ENCODE measurements at regions not wholly inside any gene's neighbourhood (a gene's known extent, or its start where the extent isn't known, plus 50 kb on each side); places are given as distances from the start of the nearest gene placed in this dataset.
A peak's percentile ranks its signal among the peaks of the same experiment; 100 is the strongest.

DNA sequence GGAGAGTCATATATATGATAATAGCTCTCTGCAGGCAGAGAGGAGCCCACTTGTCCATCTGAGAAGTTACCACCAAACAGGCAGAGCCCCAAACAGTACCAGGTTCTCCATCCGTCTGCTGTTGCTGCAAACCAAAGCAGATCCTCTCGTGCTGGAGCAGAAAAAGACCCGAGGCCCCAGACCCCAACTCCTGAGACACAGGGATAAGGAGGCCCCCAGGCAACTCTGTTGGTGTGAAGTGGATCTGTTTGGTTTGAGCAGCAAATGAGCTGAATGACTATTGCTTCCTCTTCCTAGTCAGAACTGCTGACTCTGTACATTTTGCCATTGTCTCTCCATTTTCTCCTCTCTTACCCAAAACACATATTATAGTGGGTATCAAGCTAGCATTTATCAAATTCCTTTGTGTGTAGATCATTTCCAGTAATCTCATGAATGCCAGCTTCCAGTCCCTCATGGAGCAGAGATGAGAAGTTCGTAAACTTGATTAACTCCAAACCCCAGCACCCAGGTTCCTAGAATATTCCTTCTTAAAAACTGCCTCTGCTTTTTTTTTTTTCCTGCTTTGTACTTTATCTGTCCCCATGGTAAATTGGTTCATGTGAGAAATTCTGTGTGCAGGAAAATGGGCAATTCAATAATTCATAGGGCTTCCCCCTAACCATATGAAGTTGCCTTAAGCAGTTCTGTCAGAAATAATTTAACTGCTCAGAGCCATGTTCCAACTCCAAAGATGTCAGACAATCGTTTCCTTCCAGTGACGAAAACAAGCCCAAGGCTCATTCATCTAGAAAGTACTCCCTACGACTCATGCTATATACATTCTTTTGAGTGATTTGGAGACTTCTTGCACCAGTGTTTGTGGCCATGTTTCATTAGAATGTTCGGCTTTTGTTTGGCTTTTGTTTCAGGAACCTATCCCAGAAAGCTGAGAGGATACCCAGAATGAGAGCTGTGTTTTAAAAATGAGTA is 98.6 kb upstream of the ATXN3L start:
- no peaks in the 10 kb centered on the region for H3K4me1 ChIP-seq (ENCODE audit: control insufficient read depth, extremely low read depth, insufficient read depth, low read length)
- H3K27me3 ChIP-seq (ENCODE audit: control insufficient read depth, insufficient read depth, low read length) = no peaks in the 10 kb centered on the region
- H3K4me2 ChIP-seq (ENCODE audit: extremely low read depth, insufficient read depth, low read length) = no peak overlapping the region
- no peak overlapping the region for H3K9ac ChIP-seq (ENCODE audit: insufficient read depth, low read length)
- peak overlapping the region; percentile 7 for H3K27ac ChIP-seq (ENCODE audit: insufficient read depth, low read length)
- peak; percentile 20 to 62 for DNase-seq (ENCODE audit: low read depth in 2 of 2)
- H2AFZ ChIP-seq (ENCODE audit: low read length) = no peak overlapping the region
- no peaks in the 10 kb centered on the region for H4K20me1 ChIP-seq (ENCODE audit: control insufficient read depth, extremely low read depth, insufficient read depth, low read length)
- no peak overlapping the region for H3K4me3 ChIP-seq (replicated peaks in 1 of 4; ENCODE audit: control extremely low read depth in 1 of 4, insufficient read depth in 1 of 4, low read depth in 3 of 4, low read length in 4 of 4)
- no peaks in the 10 kb centered on the region for H3K36me3 ChIP-seq (ENCODE audit: control insufficient read depth, insufficient read depth, low read length)
- TF ChIP-seq, protein P1, sequence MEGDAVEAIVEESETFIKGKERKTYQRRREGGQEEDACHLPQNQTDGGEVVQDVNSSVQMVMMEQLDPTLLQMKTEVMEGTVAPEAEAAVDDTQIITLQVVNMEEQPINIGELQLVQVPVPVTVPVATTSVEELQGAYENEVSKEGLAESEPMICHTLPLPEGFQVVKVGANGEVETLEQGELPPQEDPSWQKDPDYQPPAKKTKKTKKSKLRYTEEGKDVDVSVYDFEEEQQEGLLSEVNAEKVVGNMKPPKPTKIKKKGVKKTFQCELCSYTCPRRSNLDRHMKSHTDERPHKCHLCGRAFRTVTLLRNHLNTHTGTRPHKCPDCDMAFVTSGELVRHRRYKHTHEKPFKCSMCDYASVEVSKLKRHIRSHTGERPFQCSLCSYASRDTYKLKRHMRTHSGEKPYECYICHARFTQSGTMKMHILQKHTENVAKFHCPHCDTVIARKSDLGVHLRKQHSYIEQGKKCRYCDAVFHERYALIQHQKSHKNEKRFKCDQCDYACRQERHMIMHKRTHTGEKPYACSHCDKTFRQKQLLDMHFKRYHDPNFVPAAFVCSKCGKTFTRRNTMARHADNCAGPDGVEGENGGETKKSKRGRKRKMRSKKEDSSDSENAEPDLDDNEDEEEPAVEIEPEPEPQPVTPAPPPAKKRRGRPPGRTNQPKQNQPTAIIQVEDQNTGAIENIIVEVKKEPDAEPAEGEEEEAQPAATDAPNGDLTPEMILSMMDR (conservative IDR thresholded peaks at IDR 0.05 in 1 of 2, IDR thresholded peaks at IDR 0.05 in 1 of 2; ENCODE audit: low read depth in 1 of 2, low read length in 2 of 2) = no peak
- TF ChIP-seq EZH2 (IDR thresholded peaks at IDR 0.05; ENCODE audit: low read length, missing control alignments) = no peak
- no peaks in the 10 kb centered on the region for H3K79me2 ChIP-seq (ENCODE audit: control insufficient read depth, insufficient read depth, low read length)
- H3K9me3 ChIP-seq (ENCODE audit: control insufficient read depth, insufficient read depth, low read depth, low read length) = no peaks in the 10 kb centered on the region

DNA sequence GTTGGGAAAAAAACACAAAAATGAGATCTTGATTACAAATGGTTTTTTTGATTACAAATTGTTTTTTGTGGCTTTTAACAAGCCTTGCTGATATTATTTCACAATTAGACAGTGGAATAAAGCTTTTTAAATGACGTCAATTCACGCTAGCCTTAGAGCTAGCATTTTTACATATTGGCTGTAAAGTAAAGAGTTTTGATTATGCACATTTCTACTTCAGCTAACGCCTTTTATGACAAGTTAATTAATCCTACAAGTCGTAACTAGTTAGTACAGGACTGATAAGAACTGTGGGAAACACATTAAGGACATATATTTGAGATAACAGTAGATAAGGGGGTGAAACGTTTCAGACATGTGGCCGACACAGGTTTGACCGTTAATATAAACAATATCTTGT is 95.7 kb upstream of the ATXN3L start:
- Histone ChIP-seq H4K20me1 (ENCODE audit: control insufficient read depth, extremely low read depth, insufficient read depth, low read length) (no peaks in the 10 kb centered on the region), H3K4me2 (ENCODE audit: extremely low read depth, insufficient read depth, low read length) (no peak overlapping the region), H3K9ac (ENCODE audit: insufficient read depth, low read length) (no peak overlapping the region), H3K4me1 (ENCODE audit: control insufficient read depth, extremely low read depth, insufficient read depth, low read length) (no peaks in the 10 kb centered on the region), H3K36me3 (ENCODE audit: control insufficient read depth, insufficient read depth, low read length) (no peaks in the 10 kb centered on the region), H3K79me2 (ENCODE audit: control insufficient read depth, insufficient read depth, low read length) (no peaks in the 10 kb centered on the region), H2AFZ (ENCODE audit: low read length) (no peak overlapping the region), H3K9me3 (ENCODE audit: control insufficient read depth, insufficient read depth, low read depth, low read length) (no peaks in the 10 kb centered on the region), H3K27ac (ENCODE audit: insufficient read depth, low read length) (no peak overlapping the region), H3K4me3 (replicated peaks in 1 of 4; ENCODE audit: control extremely low read depth in 1 of 4, insufficient read depth in 1 of 4, low read depth in 3 of 4, low read length in 4 of 4) (no peak overlapping the region), H3K27me3 (ENCODE audit: control insufficient read depth, insufficient read depth, low read length) (no peaks in the 10 kb centered on the region)
- DNase-seq (ENCODE audit: low read depth in 2 of 2) = no peak
- TF ChIP-seq, protein P1 (conservative IDR thresholded peaks at IDR 0.05 in 1 of 2, IDR thresholded peaks at IDR 0.05 in 1 of 2; ENCODE audit: low read depth in 1 of 2, low read length in 2 of 2) = no peak
- TF ChIP-seq EZH2 (IDR thresholded peaks at IDR 0.05; ENCODE audit: low read length, missing control alignments) = no peak

DNA sequence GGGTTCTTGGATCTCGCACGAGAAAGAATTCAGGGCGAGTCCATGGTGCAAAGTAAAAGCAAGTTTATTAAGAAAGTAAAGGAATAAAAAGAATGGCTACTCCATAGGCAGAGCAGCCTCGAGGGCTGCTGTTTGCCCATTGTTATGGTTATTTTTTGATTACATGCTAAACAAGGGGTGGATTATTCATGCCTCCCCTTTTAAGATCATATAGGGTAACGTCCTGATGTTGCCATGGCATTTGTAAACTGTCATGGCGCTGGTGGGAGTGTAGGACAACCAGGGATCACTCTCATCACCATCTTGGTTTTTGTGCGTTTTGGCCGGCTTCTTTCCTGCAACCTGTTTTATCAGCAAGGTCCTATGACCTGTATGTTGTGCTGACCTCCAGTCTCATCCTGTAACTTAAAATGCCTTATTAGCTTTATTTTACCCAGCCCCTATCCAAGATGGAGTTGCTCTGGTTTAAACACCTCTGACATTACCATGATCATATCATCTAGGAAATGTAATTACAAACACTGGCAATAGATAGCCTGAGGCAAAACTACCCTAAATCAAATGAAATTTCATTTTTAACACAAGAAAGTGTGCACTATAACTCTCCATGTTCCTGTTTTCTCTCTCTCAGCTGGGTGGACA is 94.3 kb upstream of the ATXN3L start:
- Histone ChIP-seq H3K4me1 (ENCODE audit: control insufficient read depth, extremely low read depth, insufficient read depth, low read length) (no peaks in the 10 kb centered on the region), H2AFZ (ENCODE audit: low read length) (no peak overlapping the region), H3K4me2 (ENCODE audit: extremely low read depth, insufficient read depth, low read length) (no peak overlapping the region), H3K36me3 (ENCODE audit: control insufficient read depth, insufficient read depth, low read length) (no peaks in the 10 kb centered on the region), H3K4me3 (replicated peaks in 1 of 4; ENCODE audit: control extremely low read depth in 1 of 4, insufficient read depth in 1 of 4, low read depth in 3 of 4, low read length in 4 of 4) (no peak overlapping the region), H3K79me2 (ENCODE audit: control insufficient read depth, insufficient read depth, low read length) (no peaks in the 10 kb centered on the region), H3K9me3 (ENCODE audit: control insufficient read depth, insufficient read depth, low read depth, low read length) (no peaks in the 10 kb centered on the region), H3K27ac (ENCODE audit: insufficient read depth, low read length) (no peak overlapping the region), H3K27me3 (ENCODE audit: control insufficient read depth, insufficient read depth, low read length) (no peaks in the 10 kb centered on the region), H4K20me1 (ENCODE audit: control insufficient read depth, extremely low read depth, insufficient read depth, low read length) (no peaks in the 10 kb centered on the region), H3K9ac (ENCODE audit: insufficient read depth, low read length) (no peak overlapping the region)
- TF ChIP-seq EZH2 (IDR thresholded peaks at IDR 0.05; ENCODE audit: low read length, missing control alignments) = no peak
- TF ChIP-seq, protein P1 (conservative IDR thresholded peaks at IDR 0.05 in 1 of 2, IDR thresholded peaks at IDR 0.05 in 1 of 2; ENCODE audit: low read depth in 1 of 2, low read length in 2 of 2) = no peak
- no peak for DNase-seq (ENCODE audit: low read depth in 2 of 2)
